Islet precursor cell (in vitro differentiated cells): ENCODE measurements at regions not wholly inside any gene's neighbourhood (a gene's known extent, or its start where the extent isn't known, plus 50 kb on each side); places are given as distances from the start of the nearest gene placed in this dataset.
"Not testable (repeated sequence)": the region's sequence is repeated elsewhere in the genome, so short reads cannot be mapped to it uniquely, and the experiment has no call there.

Experiments used
- DNase-seq: peaks from one replicate; pipeline ENCODE4 v3.0.0-alpha.2; 2018

DNA sequence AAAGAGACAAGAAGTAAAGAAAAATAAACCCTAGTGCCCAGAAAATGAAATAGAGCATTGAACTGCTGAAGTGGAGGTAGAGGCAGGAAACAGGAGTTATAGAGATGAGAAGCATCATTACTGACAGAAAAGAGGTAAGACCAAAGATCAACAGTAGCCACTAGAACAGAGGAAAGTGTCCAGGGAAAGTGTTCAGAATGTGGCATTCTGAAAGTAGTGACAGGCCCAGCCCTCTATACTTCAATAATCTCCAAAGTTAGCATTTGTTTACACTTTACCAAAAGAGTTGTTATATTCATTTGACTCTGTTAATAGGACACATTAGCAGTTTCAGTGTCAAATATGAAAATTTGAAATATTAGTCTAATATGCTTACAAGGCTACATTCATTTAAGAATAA is 727.1 kb upstream of the NECTIN3 start:
- DNase-seq = no peak

DNA sequence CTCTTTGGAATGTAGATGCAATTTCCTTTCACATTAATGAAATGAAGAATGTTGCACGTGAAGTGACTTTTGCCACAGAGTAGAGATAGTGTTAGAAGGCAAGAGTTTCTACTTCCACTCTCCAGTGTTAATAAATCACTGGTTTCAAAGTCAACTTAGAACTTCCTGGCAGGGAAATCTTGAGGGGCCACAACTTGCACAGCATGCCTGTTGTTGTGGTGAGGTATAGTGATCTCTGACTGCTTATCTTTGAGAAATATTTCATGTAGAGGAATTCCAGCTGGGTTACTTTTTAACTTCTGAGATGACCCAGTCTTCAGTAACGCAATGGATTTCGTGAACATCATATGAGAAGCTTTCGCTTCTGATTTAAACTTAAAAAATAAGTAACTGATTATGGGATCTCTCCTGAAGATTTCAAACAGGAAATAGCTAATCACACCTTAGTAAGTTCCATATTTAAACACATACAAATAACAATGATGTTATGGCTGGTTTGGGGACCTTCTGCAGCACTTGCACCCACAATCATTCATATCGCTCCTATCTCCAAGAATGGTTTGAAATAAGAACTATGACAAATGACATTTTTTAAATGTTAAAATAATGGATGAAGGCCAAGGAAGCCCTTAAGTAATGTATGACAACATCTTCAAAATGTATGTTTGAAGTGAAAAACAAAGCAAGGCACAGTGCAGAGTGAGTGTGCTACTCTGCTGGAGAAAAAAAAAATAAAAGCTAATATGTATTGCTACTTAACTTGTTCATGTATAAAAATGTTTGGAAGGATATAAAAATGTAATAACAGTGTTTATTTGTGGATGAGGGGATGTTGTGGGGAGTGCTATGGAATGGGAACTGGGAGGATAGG is 726.5 kb upstream of the NECTIN3 start:
- DNase-seq = no peak

DNA sequence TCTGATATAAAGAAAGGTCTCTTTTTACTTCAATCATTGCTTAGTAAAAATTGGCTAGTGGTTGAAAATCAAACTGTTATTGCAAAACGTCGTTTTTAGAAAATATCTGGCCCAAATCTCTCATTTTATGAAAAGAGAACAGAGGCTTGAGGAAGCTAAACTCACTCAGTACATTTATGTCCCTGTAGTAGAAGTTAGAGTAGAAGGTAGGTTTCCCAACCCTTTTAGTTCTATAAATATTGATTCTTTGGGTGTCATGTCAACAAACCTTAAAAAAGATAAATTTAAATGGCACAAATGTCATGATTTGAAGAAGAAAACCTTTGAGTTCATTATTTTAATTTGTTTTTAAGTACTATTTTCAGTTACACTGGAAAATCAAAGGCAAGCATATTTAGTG is 722.3 kb upstream of the NECTIN3 start:
- DNase-seq = no peak

DNA sequence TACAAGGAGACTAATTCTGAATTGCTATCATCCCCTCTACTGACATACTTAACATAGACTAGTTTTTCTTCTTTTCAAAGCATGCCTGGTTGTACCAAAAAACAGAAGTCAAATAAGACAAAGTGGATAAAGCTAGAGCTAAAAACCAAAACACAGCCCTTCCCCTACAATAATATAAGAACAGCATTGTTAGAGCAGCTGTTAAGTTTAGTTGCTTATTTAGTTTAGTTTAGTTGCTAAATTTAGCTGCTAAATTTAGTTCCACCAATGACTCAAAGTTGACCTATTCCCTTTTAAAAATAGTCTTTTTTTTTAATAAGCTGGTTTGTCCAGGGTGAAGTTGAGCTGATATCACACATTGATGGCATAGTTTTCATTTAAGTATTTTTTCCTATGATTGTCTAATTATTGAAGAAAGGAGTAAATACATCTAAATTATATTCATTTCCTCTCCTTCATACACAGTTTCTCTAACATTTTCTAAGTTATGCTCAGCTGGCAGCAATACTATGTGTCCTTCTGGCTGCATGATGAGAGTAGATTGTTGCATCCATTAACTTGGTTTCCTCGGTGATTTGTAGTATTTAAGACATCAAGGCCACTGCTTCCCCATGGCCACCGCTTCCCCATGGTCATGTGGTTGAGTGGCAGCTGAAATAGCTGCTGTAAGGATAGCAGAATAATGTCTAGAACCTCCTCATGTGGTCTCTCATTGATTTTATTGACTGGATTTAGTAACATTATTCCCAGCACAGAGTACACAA is 718.6 kb upstream of the NECTIN3 start:
- no peak for DNase-seq

DNA sequence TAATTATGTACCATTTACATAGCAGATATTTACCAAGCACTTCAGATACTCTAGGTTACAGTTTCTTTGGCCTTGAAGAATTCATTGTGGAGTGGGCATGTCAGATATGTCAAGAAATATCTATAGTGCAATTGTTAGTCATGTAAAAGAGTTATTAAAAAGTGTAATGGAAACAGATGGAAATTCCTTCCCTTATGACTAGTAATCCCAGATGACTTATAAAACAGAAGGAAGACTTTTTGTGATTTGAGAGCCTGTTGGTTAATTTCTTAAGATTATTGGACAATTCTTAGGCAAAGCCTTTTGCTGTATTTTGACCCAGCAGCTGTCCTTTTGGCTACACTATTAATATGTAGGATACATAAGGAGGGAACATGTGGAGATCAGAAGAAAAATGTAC is 708.9 kb upstream of the NECTIN3 start:
- DNase-seq = no peak

DNA sequence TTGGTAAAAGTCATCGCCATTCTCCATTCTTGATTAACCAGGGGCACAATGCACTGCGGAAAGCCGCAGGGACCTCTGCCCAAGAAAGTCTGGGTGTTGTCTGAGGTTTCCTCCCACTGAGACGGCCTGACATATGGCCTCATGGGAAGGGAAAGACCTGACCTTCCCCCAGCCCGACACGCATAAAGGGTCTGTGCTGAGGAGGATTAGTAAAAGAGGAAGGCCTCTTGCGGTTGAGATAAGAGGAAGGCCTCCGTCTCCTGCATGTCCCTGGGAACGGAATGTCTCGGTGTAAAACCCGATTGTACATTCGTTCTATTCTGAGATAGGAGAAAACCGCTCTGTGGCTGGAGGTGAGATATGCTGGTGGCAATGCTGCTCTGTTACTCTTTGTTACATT is 704.3 kb upstream of the NECTIN3 start:
- DNase-seq = not testable (repeated sequence)

DNA sequence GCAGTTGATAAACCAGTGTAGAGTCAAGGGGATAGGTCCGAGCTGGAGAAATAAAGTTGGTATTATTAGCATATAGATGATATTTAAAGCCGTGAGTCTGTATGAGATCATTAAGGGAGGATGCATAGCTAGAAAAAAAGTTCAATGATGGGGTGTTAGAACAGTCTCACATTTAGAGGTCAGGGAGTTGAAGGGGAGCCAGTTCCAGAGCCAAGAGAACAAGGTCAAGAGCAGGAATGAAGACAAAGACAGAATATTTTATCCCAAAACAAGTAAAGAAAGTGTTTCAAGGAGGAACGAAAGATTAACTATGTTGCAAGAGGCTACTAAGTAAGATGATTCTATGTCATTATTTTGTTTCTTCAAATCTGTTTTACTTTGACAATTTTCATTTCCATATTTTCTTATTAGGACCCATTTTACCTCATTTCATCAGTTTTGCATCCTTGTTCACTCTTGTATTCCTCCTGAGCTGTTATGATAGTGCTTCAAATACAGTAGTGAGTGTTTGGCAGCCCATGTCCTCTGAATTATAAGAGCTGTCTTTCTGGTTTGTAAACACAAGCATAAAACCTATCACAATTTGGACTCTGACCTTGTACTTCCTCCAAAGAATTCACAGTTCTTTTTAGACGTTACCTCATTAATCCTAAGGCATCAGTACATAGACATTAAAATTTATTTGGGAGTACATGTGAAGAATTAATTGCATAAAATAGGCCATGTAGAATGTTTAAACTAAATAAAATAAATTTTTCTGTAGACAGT is 695.7 kb upstream of the NECTIN3 start:
- DNase-seq = no peak

DNA sequence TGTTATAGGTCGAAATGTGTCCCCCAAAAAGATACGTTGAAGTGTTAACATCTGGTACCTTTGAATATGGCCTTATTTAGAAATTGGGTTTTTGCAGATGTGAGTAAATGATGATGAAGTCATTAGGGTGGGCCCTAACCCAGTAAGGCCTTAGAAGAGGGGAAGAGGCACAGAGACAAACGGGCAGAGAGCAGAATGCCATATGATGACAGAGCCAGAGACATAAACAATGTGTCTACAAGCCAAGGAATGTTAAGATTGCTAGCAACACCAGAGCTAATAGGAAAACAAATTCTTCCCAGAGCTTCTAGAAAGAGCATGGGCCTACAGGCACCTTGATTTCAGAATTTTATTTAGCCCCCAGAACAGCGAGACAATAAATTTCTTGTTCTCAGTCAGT is 693.1 kb upstream of the NECTIN3 start:
- DNase-seq = no peak

DNA sequence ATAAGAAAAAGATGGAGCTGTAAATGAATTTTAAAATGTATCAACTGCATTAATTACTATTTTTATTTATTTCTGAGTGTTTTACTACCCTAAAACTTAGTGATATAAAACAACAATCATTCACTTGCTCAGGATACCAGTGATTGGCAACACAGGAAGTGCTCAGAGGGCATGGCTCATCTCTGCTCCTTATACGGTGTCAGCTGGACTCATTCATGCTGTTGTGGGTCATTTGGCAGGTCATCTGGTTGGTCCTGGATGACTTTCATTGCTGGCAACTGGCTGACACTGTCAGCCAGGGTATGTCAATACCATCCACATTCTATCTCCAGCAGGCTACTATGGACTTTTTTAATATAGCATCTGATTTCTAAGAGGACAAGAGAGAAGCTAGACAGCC is 689.6 kb upstream of the NECTIN3 start:
- DNase-seq = no peak

DNA sequence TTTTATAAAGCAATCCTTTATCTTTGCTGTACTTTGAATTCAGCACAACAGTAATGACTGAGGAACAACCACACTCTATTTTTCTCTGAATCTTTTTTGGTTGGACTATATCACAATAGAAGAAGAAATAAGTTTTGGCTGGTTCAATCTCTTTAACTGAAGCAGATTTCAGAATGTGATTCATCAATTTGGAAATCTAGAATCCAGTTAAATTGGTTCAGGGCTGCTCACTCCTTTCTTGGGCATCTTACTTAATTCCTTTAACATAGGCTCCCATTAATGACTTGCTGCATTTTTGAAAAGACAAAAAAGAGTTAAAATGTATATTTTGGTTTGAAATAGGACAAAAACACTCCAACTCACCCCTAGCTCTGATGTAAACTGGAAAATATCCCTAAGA is 688.3 kb upstream of the NECTIN3 start:
- DNase-seq = no peak

DNA sequence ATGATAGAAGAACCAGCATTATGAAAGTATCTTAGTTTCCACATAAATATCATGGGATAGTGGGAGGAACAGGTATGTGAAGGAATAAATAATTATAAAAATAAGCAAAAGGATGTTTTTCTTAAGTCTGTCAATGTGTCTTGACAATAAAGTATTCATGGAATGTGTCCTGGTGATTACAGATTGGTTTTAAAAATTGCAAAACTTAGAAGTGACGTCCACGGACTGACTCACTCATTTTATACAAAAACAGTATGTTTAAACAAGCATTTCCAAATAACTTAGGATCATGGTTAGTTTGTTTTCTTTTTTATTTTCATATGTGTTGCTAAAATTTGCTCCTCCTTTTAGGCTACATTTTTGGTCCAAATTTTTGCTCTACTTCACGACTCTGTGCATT is 687.0 kb upstream of the NECTIN3 start:
- no peak for DNase-seq

DNA sequence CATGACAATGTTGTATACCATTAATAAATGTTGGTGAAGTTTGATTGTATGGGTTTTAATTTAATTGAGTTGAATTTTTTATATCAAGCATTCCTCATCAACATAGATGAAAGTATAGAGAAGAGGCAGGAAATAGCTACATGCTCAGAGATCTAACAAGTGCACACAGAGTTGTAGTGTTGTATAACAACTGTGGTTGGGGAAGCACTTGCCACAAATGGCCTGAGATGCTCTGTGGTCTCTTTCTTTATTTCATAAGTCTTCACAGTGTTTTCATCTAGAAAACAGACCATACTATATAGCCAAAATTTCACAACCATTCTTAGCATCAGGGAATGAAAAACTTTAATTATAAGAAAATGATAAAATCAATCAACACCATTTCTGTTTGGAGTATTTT is 682.6 kb upstream of the NECTIN3 start:
- DNase-seq = no peak

DNA sequence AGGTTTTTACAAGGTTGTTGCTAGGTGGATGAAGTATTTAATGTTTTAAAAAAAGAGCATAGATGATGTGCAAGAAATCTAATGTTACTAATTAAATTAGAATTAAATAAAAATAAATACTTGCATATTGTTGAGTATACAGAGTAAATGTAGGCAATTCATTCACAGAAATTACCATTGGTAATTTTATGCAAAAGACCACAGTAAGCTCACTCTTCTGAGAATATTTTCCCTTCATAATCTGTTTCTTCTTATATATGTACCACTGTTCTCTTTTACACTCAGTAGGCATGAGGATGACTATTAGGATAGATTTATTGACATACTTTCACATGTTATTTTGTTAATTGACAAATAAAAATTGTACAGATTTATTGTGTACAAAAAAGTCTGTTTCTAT is 681.2 kb upstream of the NECTIN3 start:
- no peak for DNase-seq

DNA sequence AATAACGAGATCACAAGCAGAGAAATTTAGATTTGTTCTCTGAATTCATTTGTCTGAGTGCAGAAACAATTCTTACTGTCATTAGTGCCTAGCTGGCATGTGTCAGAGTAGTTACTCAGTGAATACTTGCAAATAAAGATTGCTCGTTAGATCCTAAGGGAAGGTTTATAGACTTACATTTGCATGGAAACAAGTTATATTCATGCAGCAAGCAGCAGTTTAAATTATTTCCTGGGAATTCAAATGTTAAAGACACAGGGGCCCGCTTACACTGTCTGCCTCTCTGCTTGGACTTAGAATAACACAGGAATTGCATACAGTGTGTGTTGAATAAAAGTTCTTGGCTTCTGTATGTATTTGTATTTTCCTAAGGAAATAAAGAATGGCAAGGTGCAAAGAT is 680.6 kb upstream of the NECTIN3 start:
- DNase-seq = no peak

DNA sequence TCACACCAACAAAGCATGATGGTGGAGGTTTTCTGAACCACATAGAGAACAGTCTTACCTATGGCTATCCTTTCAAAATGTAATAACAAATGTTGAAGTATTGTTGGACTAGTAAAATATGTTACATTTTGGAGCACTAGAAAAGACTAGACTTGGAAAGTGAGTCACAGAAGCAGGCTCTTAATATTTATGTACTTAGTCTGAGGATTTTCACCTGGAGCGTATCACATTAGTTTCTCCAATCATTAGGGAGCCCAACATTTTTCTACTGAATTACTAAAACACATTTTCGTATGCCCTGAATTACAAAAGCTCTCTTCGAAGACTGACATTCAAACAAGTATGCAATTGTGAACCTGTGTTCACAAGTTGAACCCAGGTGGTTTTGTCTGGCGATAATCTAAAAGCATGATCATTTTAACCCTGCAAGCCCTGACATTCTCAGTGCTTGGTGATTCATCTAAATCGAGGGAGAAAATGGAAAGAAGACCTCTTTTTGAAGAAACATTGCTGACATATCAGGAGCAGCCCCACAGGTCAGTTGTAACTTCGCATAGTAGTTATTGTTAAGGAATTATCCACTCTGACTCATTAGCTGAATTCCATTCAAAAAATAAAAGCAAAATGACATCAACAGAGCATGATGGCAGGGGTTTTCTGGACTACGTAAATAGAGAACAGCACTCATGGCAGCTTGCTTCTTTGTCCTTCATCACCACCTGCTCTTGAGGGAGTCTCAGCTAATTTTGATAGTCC is 679.8 kb upstream of the NECTIN3 start:
- DNase-seq = no peak

DNA sequence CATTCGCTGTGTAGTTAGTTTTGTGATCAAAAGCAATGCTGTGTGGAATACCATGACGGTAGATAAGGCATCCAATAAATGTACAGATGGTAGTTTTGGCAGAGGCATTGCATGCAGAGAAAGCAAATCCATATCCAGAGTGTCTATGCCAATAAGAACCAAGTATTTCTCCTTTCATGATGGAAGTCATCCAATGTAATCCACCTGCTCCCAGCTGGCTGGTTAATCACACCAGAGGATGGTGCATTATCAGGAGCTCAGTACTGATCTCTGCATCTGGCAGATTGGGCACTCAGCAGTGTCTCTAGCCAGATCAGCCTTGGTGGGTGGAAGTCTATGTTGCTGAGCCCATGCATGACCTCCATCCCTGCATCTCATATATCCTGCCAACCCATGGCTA is 677.7 kb upstream of the NECTIN3 start:
- no peak for DNase-seq

DNA sequence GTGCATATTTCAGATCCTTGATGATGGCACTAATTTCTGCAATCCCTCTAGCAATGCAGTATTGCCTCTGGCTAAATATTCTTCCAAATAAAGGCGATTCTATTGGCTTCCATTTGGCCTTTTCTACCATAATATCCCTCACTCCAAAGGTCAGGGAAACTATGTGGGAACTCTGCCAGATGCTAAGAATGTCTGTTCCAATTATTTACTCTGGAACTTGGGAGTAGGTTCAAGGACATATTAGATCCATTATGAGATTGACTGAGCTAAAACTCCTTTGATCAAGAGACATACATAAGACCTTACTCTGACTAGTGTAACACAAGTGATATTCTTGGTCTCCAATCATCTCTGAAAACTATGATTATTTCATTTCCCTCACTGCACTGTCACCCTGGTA is 674.5 kb upstream of the NECTIN3 start:
- no peak for DNase-seq

DNA sequence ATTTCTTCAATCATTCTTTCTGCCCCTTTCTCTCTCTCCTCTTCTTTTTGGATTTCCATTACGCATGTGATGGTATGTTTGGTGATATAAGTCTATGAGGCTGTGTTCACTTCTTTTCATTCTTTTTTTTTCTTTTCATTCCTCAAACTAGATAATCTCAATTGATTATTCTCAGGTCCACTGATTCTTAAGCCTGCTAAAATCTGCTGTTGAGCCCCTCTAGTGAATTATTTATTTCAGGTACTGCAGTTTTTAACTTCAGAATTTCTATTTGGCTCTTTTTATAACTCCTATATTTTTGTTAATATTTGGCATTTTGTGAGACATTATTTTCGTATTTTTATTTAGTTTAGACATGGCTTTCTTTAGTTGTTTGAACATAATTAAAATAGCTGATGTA is 671.3 kb upstream of the NECTIN3 start:
- DNase-seq = no peak

DNA sequence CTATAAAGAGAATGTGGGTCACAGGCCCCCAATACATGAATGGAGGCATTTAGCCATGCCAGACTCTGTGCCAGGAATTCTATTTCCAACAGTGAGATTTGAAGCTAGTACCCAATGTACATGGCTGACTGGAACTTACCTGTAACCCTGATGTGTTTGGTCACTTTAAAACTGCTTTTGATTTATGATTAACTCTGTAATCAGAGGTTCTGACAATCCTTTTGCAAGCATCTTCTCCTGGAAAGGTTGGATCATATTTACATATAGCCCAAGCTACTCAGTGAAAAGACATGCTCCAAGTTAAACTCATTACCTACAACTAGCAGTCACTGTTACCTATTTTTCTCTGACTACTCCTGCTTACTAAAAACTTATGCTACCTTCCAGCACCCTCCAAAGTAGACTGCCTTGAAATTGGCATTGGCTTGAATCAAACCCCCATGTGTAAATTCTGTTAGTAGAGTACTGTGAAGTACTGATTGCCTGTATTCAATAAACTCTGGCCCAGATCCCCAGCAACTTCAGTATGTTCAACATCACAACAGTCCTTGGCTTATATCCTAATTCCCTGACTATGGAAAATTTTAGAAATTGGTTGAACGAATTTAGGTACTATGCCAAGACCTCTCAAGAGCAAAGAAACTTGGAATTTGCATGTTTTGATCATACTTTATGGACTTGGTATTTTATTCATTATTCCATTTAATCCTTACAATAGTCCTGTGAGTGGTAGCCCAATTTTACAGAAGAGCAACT is 665.6 kb upstream of the NECTIN3 start:
- DNase-seq = no peak

DNA sequence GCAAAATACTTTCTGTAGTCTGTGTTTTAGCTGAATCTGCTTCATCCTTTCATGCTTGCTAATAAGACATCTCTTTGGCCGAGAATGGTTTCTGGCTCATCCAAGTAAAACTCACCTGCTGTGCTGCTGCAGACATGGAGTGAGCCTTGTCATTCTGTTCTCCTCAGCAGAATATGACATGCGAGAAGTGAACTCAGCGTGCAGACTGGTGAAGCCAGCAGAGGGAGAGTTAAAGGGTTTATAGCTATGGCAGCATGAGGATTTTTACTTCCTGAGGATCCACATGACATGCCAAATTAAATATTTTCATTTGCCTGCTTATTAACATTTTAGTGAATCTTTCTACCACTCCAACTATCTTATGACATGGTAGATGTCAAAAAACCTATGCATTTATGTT is 658.4 kb upstream of the NECTIN3 start:
- no peak for DNase-seq

DNA sequence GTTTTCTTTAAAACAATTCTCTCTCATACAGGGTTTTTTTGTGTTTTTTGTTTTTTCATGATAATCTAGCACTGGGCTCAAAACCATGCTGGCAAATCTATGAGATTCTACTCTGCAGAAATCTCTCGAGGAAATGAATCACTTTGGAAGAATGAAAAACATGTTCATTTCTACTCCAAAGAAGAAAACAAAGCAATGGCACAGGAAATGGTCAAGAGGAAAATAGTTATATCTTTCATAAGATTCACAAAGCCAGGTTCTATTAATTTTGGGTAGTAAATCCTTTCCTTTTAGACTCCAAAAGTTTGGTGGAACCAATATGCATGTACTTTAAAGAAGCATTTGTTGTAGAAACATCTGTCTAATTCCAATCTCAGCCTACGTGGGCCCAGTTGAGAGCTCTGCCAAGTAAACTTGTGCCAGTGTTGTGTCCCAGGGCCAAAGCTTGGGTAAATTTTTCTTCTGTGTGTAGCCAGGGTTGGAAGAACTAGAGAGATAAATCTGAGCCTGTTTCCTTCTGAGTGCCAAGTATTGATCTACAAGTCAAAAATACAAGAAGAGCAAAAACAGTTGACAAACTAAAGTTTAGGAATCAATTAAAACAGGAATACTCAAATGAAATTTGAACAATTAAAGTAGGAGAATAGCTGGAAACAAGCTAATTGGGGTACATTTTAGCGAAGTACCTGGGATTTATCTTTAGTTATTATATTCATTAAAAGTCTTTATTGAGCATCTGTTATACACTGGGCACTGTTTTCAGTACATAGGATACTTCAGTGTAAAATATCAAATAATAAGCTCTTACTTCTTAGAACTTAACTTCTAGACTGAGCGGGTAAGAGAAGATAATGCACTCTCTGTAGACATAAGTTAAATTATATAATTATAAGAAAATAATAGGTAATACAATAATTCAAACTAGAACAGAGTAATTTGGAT is 657.5 kb upstream of the NECTIN3 start:
- no peak for DNase-seq
